Testis (tissue), 2 donors: ENCODE measurements at regions not wholly inside any gene's neighbourhood (a gene's known extent, or its start where the extent isn't known, plus 50 kb on each side); places are given as distances from the start of the nearest gene placed in this dataset.

Experiments
- DNase-seq: peaks from one replicate; pipeline ENCODE4 v3.0.0-alpha.2; 2019
- H3K27ac ChIP-seq, 2 donors: fragments of 200-600 bp; sonication (generic); one replicate each; pipeline ENCODE4 v1.5.1; 2019
- H3K27me3 ChIP-seq: fragments of 200-600 bp; sonication (generic); one replicate; pipeline ENCODE4 v1.5.1; 2019
- H3K36me3 ChIP-seq: fragments of 200-600 bp; sonication (generic); one replicate; pipeline ENCODE4 v1.5.1; 2017; ENCODE audit warnings: low read depth; ENCODE audit errors: missing control alignments
- H3K4me1 ChIP-seq: fragments of 200-600 bp; sonication (generic); one replicate; pipeline ENCODE4 v1.5.1; 2019
- H3K4me3 ChIP-seq, 2 donors: fragments of 200-600 bp; sonication (generic); one replicate each; pipeline ENCODE4 v1.5.1; 2017 to 2019
- H3K9me3 ChIP-seq: fragments of 200-600 bp; sonication (generic); one replicate; pipeline ENCODE4 v1.5.1; 2017
- POLR2A ChIP-seq: fragments of 450-650 bp; IDR thresholded peaks from one replicate; pipeline ENCODE4 v1.6.1; 2017; ENCODE audit warnings: antibody characterized with exemption, mild to moderate bottlenecking, moderate library complexity
- WGBS, 2 donors: methylation state at CpG; one replicate each; pipeline ENCODE4 v1.1.5; 2018; 5-methylcytosine and 5-hydroxymethylcytosine counted together
- intact Hi-C: fragments of 100-400 bp; cut with DNase I; formaldehyde crosslinking; loops from one replicate; pipeline ENCODE4 v1.15.1; 2023; ENCODE audit warnings: low total_unique reads
- TF ChIP-seq, protein P1 (sequence below), 3 experiments: fragments of 450-650 bp in 2 of 3; fragments of 200-600 bp in 1 of 3; sonication (generic) in 1 of 3; IDR thresholded peaks; one replicate each; pipeline ENCODE4 v1.5.1; 2016 to 2019; ENCODE audit warnings: antibody characterized with exemption in 3 of 3, mild to moderate bottlenecking in 2 of 3, moderate library complexity in 1 of 3

DNA sequence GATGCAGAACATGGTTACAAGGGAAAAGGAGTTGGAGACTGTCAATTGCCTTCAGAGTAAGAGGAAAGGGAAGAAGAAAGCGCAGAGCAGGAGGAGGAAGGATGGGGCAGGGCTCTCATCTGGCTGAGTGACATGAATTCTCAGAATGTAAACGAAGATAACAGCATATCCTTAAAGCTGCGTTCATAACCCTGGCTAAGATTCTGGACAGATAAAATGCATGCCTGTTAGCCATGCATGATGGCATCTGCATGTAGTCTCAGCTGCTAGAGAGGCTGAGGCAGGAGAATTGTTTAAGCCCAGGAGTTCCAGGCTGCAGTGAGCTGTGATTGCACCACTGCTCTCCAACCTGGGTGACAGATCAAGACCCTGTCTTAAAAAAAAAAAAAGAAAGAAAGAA lies 493.5 kb upstream of the PRKX start:
- TF ChIP-seq, protein P1, sequence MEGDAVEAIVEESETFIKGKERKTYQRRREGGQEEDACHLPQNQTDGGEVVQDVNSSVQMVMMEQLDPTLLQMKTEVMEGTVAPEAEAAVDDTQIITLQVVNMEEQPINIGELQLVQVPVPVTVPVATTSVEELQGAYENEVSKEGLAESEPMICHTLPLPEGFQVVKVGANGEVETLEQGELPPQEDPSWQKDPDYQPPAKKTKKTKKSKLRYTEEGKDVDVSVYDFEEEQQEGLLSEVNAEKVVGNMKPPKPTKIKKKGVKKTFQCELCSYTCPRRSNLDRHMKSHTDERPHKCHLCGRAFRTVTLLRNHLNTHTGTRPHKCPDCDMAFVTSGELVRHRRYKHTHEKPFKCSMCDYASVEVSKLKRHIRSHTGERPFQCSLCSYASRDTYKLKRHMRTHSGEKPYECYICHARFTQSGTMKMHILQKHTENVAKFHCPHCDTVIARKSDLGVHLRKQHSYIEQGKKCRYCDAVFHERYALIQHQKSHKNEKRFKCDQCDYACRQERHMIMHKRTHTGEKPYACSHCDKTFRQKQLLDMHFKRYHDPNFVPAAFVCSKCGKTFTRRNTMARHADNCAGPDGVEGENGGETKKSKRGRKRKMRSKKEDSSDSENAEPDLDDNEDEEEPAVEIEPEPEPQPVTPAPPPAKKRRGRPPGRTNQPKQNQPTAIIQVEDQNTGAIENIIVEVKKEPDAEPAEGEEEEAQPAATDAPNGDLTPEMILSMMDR (IDR thresholded peaks at IDR 0.05), result no peak
- TF ChIP-seq POLR2A, result no peak
- intact Hi-C loops, result no loop called here
- Histone ChIP-seq H3K4me3 (no peak overlapping the region), H3K4me1 (no peaks in the 10 kb centered on the region), H3K27me3 (no peaks in the 10 kb centered on the region), H3K36me3 (no peaks in the 10 kb centered on the region), H3K27ac (no peak overlapping the region), H3K9me3 (no peaks in the 10 kb centered on the region)
- WGBS, 2 donors, result 44 to 47% methylated on average over 3 of the region's 3 CpGs
- DNase-seq, result no peak

DNA sequence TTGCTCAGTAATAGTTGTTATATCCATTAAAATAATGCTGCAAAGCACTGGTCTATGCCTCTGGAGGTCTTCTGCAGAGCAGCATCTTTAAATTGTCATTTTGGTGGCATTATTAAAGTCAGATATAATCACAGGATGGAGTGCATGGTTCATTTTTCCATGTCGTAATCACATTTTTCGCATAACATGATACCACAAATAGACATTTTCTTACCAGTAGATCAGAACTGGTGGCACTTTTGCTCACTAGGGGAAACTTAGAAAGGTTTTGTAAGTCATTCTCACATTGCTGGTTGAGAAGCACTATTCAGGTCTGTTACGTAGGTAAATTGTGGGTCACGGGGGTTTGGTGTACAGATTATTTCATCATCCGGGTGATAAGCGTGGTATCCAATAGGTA lies 484.5 kb upstream of the PRKX start:
- 80 to 92% methylated on average over 6 of the region's 6 CpGs for WGBS, 2 donors
- Histone ChIP-seq H3K27me3 (no peaks in the 10 kb centered on the region), H3K4me1 (no peaks in the 10 kb centered on the region), H3K27ac (no peak overlapping the region), H3K4me3 (no peak overlapping the region), H3K36me3 (no peaks in the 10 kb centered on the region), H3K9me3 (no peaks in the 10 kb centered on the region)
- DNase-seq, result no peak
- intact Hi-C loops, result no loop called here
- TF ChIP-seq, protein P1 (IDR thresholded peaks at IDR 0.05), result no peak
- TF ChIP-seq POLR2A, result no peak

DNA sequence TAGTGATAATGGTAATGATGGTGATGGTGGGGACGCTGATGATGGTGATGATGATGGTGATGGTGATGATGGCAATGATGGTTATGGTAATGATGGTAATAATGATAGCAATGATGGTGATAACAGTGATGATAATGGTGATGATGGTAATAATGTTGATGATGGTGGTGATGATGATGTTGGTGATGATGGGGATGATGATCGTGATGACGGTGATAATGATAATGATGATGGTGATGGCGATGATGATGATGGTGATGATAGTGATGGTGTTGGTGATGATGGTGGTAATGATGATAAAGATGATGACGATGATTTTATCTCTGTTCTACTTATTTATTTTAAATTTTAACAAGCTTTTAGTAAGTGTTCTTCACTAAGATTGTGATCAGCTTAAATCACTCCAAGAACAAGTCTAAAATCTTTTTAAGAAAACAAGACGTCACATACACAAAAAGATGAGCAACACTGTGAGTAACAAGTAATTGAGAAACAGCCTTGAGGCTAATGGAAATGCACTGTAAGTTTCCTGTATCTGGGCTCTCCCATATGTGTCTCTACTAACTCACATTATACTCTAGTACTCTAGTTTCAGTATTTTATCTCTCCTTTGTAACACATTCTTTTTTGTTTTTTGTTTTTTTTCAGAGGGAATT lies 480.2 kb upstream of the PRKX start:
- no peak overlapping the region for H3K27ac ChIP-seq
- 75 to 87% methylated on average over 6 of the region's 6 CpGs for WGBS, 2 donors
- H3K4me3 ChIP-seq, result no peak overlapping the region
- no peak for TF ChIP-seq POLR2A
- TF ChIP-seq, protein P1 (IDR thresholded peaks at IDR 0.05), result no peak
- no peaks in the 10 kb centered on the region for H3K36me3 ChIP-seq
- no peak for DNase-seq
- H3K4me1 ChIP-seq, result no peaks in the 10 kb centered on the region
- no peaks in the 10 kb centered on the region for H3K27me3 ChIP-seq
- H3K9me3 ChIP-seq, result no peaks in the 10 kb centered on the region
- intact Hi-C loops, result no loop called here

- Histone ChIP-seq H3K36me3 (no peaks in the 10 kb centered on the region), H3K27me3 (no peaks in the 10 kb centered on the region), H3K9me3 (no peaks in the 10 kb centered on the region), H3K4me1 (no peaks in the 10 kb centered on the region), H3K4me3 (no peak overlapping the region), H3K27ac (no peak overlapping the region)
- intact Hi-C loops, result no loop called here
- TF ChIP-seq, protein P1 (IDR thresholded peaks at IDR 0.05), result no peak
- TF ChIP-seq POLR2A, result no peak
- no peak for DNase-seq
- 76 to 83% methylated on average over 2 of the region's 2 CpGs for WGBS, 2 donors
Measured at GRCh38 chrX:4186331-4186730, 472.9 kb upstream of the PRKX start.

DNA sequence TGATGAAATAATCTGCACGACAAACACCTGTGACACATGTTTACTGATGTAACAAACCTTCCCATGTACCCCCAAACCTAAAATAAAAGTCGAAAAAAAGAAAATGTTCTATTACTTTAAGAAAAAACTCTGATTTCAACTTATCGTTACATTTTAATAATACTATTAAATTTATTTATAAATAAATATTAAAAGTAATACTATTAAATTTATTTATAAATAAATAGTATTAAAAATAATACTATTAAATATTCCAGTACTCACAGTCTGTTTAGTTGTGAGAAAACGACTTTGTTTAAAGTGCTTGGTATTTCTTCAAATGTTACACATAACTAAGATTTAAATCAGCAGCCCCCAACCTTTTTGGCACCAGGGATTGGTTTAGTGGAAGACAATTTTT lies 471.6 kb upstream of the PRKX start:
- DNase-seq, result no peak
- Histone ChIP-seq H3K4me3 (no peak overlapping the region), H3K4me1 (no peaks in the 10 kb centered on the region), H3K27ac (no peak overlapping the region), H3K27me3 (no peaks in the 10 kb centered on the region), H3K36me3 (no peaks in the 10 kb centered on the region), H3K9me3 (no peaks in the 10 kb centered on the region)
- WGBS, 2 donors, result 73 to 87% methylated on average over 4 of the region's 4 CpGs
- intact Hi-C loops, result no loop called here
- TF ChIP-seq, protein P1 (IDR thresholded peaks at IDR 0.05), result no peak
- TF ChIP-seq POLR2A, result no peak
